Endothelial cell of umbilical vein (primary cell): ENCODE measurements at regions not wholly inside any gene's neighbourhood (a gene's known extent, or its start where the extent isn't known, plus 50 kb on each side); places are given as distances from the start of the nearest gene placed in this dataset.

Experiments used
- EZH2 ChIP-seq: IDR thresholded peaks from 2 replicates; pipeline ENCODE4 v1.6.1; 2012; ENCODE audit warnings: borderline replicate concordance, low read depth, mild to moderate bottlenecking, moderate library complexity, low read length, inconsistent platforms; ENCODE audit not compliant: severe bottlenecking
- FOS ChIP-seq: IDR thresholded peaks from 2 replicates; pipeline ENCODE4 v1.6.1; 2011; ENCODE audit warnings: mild to moderate bottlenecking, low read length, moderate library complexity, borderline replicate concordance; ENCODE audit not compliant: insufficient read depth
- JUN ChIP-seq: IDR thresholded peaks from 2 replicates; pipeline ENCODE4 v1.6.1; 2011; ENCODE audit warnings: borderline replicate concordance, low read depth; ENCODE audit not compliant: insufficient read length, insufficient read depth
- POLR2A ChIP-seq: IDR thresholded peaks from 2 replicates; pipeline ENCODE4 v1.6.1; 2012; ENCODE audit warnings: low read depth, mild to moderate bottlenecking, control low read depth, low read length
- POLR2AphosphoS5 ChIP-seq: IDR thresholded peaks from 2 replicates; pipeline ENCODE4 v1.6.1; 2012; ENCODE audit warnings: low read depth, mild to moderate bottlenecking, control low read depth, low read length, moderate library complexity; ENCODE audit not compliant: insufficient read depth
- TF ChIP-seq, protein P1 (sequence below), 2 donors: IDR thresholded peaks; 1 replicate in 1 of 2; 2 replicates in 1 of 2; pipeline ENCODE4 v1.5.1; 2011; ENCODE audit warnings: low read length in 2 of 2, mild to moderate bottlenecking in 2 of 2, moderate library complexity in 2 of 2, control low read depth in 1 of 2, inconsistent platforms in 1 of 2, low read depth in 1 of 2; ENCODE audit not compliant: insufficient read depth in 1 of 2; ENCODE audit errors: extremely low read depth in 1 of 2
- TF ChIP-seq, protein P2 (sequence below): IDR thresholded peaks from 2 replicates; pipeline ENCODE4 v1.6.1; 2011; ENCODE audit not compliant: insufficient read depth, insufficient read length

DNA sequence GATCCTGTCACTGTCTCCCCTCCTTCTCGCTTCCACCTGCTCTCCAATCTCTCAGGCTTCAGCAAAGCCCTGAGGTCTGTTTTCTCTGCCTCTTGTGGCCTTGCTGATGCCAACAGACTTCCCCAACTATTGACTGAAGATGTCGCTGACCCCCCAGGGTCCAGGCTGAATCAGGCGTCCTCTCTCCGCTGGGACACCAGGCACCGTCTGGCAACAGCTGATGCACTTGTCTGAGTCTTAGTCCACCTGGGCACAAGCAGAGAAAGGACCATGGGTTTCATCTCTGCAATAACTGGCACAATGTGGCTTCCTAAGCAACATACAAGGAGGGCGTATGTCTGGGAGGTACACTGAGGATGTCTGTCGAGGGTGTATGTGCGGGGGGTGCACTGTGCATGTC lies 248.7 kb upstream of the MYT1L start:
- TF ChIP-seq, protein P1, sequence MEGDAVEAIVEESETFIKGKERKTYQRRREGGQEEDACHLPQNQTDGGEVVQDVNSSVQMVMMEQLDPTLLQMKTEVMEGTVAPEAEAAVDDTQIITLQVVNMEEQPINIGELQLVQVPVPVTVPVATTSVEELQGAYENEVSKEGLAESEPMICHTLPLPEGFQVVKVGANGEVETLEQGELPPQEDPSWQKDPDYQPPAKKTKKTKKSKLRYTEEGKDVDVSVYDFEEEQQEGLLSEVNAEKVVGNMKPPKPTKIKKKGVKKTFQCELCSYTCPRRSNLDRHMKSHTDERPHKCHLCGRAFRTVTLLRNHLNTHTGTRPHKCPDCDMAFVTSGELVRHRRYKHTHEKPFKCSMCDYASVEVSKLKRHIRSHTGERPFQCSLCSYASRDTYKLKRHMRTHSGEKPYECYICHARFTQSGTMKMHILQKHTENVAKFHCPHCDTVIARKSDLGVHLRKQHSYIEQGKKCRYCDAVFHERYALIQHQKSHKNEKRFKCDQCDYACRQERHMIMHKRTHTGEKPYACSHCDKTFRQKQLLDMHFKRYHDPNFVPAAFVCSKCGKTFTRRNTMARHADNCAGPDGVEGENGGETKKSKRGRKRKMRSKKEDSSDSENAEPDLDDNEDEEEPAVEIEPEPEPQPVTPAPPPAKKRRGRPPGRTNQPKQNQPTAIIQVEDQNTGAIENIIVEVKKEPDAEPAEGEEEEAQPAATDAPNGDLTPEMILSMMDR (IDR thresholded peaks at IDR 0.05; ENCODE audit: extremely low read depth in 1 of 2, insufficient read depth in 1 of 2, low read depth in 1 of 2, low read length in 2 of 2): no peak
- TF ChIP-seq EZH2 (no peak), POLR2A (no peak), POLR2AphosphoS5 (no peak), JUN (no peak), FOS (no peak)
- TF ChIP-seq, protein P2, sequence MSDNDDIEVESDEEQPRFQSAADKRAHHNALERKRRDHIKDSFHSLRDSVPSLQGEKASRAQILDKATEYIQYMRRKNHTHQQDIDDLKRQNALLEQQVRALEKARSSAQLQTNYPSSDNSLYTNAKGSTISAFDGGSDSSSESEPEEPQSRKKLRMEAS: no peak
